Right lobe of liver (tissue), 6 donors: ENCODE measurements at regions not wholly inside any gene's neighbourhood (a gene's known extent, or its start where the extent isn't known, plus 50 kb on each side); places are given as distances from the start of the nearest gene placed in this dataset.

ENCODE experiments used
- ATAC-seq, 4 donors: fragments of 200-7000 bp; cut with Tn5 transposase; one replicate each; pipeline ENCODE4 v1.9.1; 2020; ENCODE audit warnings: mild to moderate bottlenecking in 4 of 4, moderate library complexity in 4 of 4
- DNase-seq, 3 donors: peaks; one replicate each; pipeline ENCODE4 v3.0.0-alpha.2; 2020
- H3K27ac ChIP-seq, 3 donors: fragments of 200-600 bp; one replicate each; pipeline ENCODE4 v1.8.0; 2022
- H3K27me3 ChIP-seq, 2 donors: fragments of 200-600 bp; one replicate each; pipeline ENCODE4 v1.8.0; 2022
- H3K36me3 ChIP-seq, 4 donors: fragments of 200-600 bp; sonication (generic) in 1 of 4; one replicate each; pipeline versions ENCODE4 v1.5.1 to v1.8.0; 2017 to 2022; ENCODE audit warnings: control low read depth in 1 of 4
- H3K4me1 ChIP-seq, 4 donors: fragments of 200-600 bp; sonication (generic) in 1 of 4; one replicate each; pipeline versions ENCODE4 v1.5.1 to v1.8.0; 2017 to 2022; ENCODE audit warnings: control low read depth in 1 of 4
- H3K4me3 ChIP-seq, 3 donors: fragments of 200-600 bp; one replicate each; pipeline ENCODE4 v1.8.0; 2022
- H3K9me3 ChIP-seq, 4 donors: fragments of 200-600 bp; sonication (generic) in 1 of 4; one replicate each; pipeline versions ENCODE4 v1.5.1 to v1.8.0; 2017 to 2022; ENCODE audit warnings: control low read depth in 1 of 4
- POLR2A ChIP-seq: fragments of 450-650 bp; IDR thresholded peaks from one replicate; pipeline ENCODE4 v1.6.1; 2017; ENCODE audit warnings: antibody characterized with exemption, mild to moderate bottlenecking
- WGBS: methylation state at CpG from one replicate; pipeline ENCODE4 v1.1.6; 2018; ENCODE audit warnings: low coverage, low lambda C conversion rate; ENCODE audit not compliant: insufficient coverage; ENCODE audit errors: missing lambda C conversion rate; 5-methylcytosine and 5-hydroxymethylcytosine counted together
- intact Hi-C, 2 donors: fragments of 100-400 bp; cut with DNase I; formaldehyde crosslinking; loops; one replicate each; pipeline versions ENCODE4 v1.11.2 to v1.14.1; 2022
- TF ChIP-seq, protein P1 (sequence below), 4 donors: fragments of 200-600 bp in 3 of 4; fragments of 450-650 bp in 1 of 4; IDR thresholded peaks; one replicate each; pipeline versions ENCODE4 v1.5.1 to v1.8.0; 2016 to 2022; ENCODE audit warnings: antibody characterized with exemption in 4 of 4, mild to moderate bottlenecking in 2 of 4
- donor health status: DM: no; HTN: yes; CAD: no.
- donor health status: DM: no; HTN: no; CAD: no.
- donor health status: DM: no; HTN: no; CAD: no.
- donor health status: DM: no; HTN: yes; CAD: no.
- donor health status: DM: no; HTN: yes; CAD: no.

DNA sequence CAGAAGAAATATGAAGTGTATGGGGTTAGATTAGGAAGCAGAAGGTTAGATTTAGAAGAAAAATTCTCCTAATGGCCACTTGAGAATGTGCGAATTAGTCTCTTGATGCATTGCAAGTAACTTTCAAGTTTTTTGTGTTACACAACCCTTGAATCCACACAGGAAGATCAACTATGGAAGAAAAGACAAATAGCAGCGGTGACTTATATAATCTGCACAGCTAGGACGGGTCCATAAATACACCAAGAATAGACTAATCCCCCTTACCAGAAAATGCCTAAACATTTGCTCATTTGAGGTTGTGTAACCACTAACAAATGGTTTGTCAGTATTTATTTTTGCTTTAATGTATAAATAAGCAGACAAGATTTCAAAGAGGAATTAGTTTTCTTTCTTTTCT, 182.6 kb downstream of the TGFB2 start:
- H3K4me1 ChIP-seq: no peaks in the 10 kb centered on the region
- H3K27ac ChIP-seq: no peak overlapping the region
- intact Hi-C loops: no loop called here
- H3K4me3 ChIP-seq: no peak overlapping the region
- WGBS: 55% methylated on average over 3 of the region's 3 CpGs
- no peaks in the 10 kb centered on the region for H3K36me3 ChIP-seq
- no peak for TF ChIP-seq POLR2A
- TF ChIP-seq, protein P1, sequence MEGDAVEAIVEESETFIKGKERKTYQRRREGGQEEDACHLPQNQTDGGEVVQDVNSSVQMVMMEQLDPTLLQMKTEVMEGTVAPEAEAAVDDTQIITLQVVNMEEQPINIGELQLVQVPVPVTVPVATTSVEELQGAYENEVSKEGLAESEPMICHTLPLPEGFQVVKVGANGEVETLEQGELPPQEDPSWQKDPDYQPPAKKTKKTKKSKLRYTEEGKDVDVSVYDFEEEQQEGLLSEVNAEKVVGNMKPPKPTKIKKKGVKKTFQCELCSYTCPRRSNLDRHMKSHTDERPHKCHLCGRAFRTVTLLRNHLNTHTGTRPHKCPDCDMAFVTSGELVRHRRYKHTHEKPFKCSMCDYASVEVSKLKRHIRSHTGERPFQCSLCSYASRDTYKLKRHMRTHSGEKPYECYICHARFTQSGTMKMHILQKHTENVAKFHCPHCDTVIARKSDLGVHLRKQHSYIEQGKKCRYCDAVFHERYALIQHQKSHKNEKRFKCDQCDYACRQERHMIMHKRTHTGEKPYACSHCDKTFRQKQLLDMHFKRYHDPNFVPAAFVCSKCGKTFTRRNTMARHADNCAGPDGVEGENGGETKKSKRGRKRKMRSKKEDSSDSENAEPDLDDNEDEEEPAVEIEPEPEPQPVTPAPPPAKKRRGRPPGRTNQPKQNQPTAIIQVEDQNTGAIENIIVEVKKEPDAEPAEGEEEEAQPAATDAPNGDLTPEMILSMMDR (IDR thresholded peaks at IDR 0.05): no peak
- ATAC-seq: no peak
- DNase-seq: no peak
- no peaks in the 10 kb centered on the region for H3K27me3 ChIP-seq
- H3K9me3 ChIP-seq: no peaks in the 10 kb centered on the region

DNA sequence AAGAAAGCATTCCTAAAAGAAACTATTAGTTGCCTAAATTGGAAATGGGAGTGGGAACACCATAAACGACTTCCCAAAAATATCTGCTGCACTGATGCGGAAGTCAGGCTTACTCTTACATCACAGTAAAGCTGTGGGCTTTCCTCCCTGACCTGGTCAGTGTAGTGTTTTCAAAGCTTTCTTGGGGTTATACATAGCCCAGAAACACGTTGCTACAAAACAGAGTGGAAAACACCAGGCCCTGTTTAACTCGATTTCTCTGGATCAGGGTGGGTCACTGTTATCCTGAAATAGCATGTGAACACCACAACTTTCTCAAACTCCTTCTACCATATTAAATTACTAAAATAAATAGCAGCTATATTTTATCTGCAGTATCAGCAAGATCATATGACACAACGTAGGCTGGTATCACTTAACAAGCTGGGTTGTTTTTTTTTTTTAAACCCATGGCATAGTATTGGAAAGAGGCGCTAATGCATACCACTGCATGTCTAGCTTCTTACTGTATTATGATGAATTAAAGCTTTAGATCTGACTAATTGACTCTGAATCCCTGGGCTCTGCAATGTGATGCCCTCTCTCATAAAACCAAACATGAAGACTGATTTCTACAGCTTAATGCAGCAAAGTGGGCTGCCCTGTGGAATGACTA, 184.6 kb downstream of the TGFB2 start:
- Histone ChIP-seq H3K9me3 (no peaks in the 10 kb centered on the region), H3K27me3 (no peaks in the 10 kb centered on the region), H3K36me3 (no peaks in the 10 kb centered on the region), H3K4me3 (no peak overlapping the region), H3K27ac (no peak overlapping the region), H3K4me1 (no peaks in the 10 kb centered on the region)
- ATAC-seq: no peak
- no peak for DNase-seq
- WGBS: 53% methylated on average over 6 of the region's 6 CpGs
- intact Hi-C loops: no loop called here
- no peak for TF ChIP-seq POLR2A
- TF ChIP-seq, protein P1 (IDR thresholded peaks at IDR 0.05): no peak

DNA sequence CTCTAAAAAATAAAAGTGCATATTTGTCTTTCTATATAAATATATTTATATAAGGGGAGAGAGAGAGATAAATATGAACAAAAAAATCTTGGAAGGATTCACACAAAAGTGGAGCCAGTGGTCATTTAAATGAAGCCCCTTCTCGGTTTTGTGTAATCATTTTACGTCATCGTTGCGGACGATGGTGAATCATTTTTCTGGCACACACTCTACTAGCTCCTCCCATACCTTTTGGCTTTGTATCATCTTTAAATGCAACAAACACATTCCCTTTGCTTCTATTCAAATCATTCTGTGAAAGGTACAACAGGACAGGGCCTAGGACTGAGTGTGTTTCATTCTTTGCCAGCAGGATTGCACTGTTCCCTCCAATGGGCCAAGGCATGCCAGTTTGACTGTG, 186.8 kb downstream of the TGFB2 start:
- no peaks in the 10 kb centered on the region for H3K36me3 ChIP-seq
- ATAC-seq: no peak
- no peaks in the 10 kb centered on the region for H3K4me1 ChIP-seq
- no peaks in the 10 kb centered on the region for H3K9me3 ChIP-seq
- 77% methylated on average over 5 of the region's 5 CpGs for WGBS
- H3K4me3 ChIP-seq: no peak overlapping the region
- TF ChIP-seq, protein P1 (IDR thresholded peaks at IDR 0.05): no peak
- no peak for TF ChIP-seq POLR2A
- intact Hi-C loops: no loop called here
- DNase-seq: no peak
- H3K27me3 ChIP-seq: no peaks in the 10 kb centered on the region
- no peak overlapping the region for H3K27ac ChIP-seq

DNA sequence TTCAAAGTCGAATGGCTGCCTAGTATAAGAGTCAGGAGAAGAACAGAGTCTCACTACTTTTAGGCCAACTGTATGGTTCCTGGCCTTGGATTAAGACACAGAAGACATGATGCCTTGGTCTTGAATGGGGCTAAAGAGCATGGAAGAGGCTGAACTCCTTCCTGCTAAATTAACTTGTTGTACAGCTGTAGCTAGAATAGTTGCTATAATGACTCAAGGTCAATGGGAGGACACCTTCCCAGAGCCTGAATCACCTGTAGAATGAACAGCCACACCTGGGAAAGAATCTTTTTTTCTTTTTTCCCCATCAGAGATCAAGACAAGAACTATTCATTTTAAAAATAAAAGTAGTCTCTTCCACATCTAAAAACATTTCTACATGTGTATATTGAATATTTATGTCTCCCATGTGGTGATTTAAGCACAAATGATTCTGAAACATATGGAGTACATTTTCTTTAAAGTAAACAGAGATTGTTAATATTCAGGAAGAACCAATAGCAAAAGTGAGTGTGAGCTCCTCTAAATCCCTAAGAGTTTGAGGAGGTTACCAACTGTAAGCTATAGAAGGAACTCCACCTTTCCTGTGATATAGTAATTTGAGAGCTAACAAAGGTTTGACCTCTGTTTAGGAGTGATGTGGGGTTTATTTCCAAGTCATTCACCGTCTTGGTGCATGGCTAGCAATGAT, 191.3 kb downstream of the TGFB2 start:
- Histone ChIP-seq H3K4me3 (no peak overlapping the region), H3K4me1 (no peaks in the 10 kb centered on the region), H3K27me3 (no peaks in the 10 kb centered on the region), H3K27ac (no peak overlapping the region), H3K9me3 (no peaks in the 10 kb centered on the region), H3K36me3 (no peaks in the 10 kb centered on the region)
- ATAC-seq: no peak
- no peak for DNase-seq
- TF ChIP-seq POLR2A: no peak
- TF ChIP-seq, protein P1 (IDR thresholded peaks at IDR 0.05): no peak
- WGBS: 56% methylated on average over 2 of the region's 2 CpGs
- intact Hi-C loops: no loop called here
